ENCODE measurements at regions not wholly inside any gene's neighbourhood (a gene's known extent, or its start where the extent isn't known, plus 50 kb on each side); places are given as distances from the start of the nearest gene placed in this dataset.

DNA sequence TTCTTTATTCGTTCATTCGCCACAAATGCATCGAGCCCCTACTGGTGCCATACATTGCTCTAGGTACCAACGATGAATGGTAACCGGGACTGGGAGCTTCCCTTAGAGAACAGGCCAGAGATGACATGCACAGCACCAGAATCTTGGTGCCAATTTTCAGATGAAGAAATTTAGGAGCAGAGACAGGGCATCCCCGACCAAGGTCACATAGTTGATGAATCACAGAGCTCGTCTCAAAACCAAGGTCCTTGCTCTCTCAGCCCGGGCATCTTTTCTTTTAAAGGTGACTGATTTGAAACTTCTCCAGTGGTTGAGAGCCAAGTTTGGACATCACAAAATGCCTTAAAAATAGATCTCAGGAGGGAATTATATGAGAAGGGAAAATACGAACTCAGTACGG lies 73.2 kb upstream of the C16orf82 start:
- no peak for DNase-seq

DNA sequence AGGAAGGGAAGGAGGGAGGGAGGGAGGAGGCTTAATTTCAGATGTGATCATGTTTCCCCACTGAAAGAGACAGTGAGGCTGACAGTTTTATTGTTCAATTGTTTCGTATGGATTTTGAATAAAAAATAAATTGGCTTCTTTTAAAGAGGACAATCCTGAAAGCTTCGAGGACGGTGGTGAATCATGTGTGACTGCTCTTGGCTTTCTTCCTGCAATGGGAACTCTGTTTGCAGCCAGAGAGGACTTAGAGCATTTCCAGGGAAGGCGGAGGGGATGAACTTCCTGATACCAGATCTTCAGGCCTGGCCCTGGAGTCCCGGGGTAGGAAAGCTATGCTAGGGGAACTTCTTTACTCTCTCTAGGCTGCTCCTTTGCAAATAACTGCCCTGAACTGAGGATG lies 72.8 kb upstream of the C16orf82 start:
- peak; percentile 38 for DNase-seq

DNA sequence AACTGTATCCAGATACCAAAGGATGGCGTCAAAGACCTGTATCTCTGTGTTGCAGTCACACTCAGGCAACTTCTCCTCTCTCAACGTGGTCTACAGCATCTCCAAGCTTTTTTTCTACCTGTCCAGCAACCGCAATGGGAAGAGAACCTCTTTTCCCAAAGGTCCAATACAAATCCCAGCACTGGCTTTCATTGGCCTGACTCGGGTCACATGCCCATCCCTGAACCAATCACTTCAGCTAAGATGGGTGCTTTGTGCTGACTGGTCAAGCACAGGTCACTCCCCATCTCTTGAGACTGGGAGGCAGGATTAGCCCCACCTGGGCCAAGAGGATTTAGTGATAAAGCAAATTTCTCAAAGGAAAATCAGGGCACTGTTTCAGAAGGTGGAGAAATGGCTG lies 71.2 kb upstream of the C16orf82 start:
- DNase-seq, result peak; percentile 13

DNA sequence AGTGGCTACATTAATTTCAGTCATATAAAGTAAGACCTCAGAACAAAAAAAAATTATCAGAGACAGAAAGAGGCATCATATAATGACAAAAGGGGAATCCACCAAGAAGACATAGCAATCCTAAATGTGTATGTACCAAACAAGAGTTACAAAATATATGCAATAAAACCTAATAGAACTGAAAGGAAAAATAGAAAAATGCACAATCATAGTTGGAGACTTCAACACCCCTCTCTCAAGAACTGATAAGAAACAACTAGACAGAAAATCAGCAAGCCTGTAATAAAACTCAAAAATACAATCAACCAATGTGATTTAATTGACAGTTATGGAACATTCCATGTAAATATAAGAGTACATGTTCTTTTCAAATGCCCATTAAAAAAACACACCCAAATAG lies 61.3 kb upstream of the C16orf82 start:
- DNase-seq, result no peak
